Stimulated activated CD4-positive, alpha-beta T cell treated with anti-CD3 and anti-CD28 coated beads, Interleukin-15, amount 100 ng/mL, for 1 hour (primary cell): ENCODE measurements at regions not wholly inside any gene's neighbourhood (a gene's known extent, or its start where the extent isn't known, plus 50 kb on each side); places are given as distances from the start of the nearest gene placed in this dataset.
A peak's percentile ranks its signal among the peaks of the same experiment; 100 is the strongest.

Source experiments
- DNase-seq, 2 donors: peaks; one replicate each; pipeline ENCODE4 v3.0.0-alpha.2; 2020; ENCODE audit warnings: low read depth in 1 of 2, low spot score in 1 of 2

DNA sequence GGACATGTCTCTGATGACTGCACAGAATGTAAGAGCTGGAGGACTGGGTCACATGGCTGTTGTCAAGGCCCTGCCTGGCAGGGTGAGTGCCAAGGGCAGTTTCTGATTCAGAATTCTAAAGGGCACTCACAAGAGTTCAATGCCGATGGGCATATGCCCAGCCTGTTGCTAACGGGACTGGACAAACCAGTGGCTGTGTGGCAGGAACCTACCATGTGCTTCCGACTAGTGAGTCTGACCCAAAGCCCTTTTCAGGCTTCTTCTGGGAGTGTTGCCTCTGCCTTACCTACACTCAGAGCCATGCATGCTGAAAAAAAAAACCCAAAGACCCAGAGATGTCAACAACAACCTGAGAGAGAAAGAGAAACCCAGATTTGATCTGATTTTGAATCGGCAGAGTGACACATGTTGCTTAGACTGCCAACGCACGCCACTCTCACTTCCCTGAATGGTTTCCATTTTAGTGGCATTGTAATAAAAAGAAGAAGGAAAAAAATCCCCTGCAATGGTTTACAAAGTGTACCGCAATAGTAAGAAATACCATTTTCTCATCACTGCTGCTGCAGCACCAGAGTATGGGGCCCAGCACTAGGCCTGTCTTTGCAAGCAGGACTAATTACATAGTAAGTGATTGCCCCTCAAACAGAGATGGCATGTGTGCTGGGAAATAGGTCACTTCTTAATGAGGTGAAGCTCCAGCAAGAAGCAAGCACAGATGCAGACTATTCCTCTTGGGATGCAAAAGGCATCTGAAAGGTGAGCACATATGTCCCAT is 194.3 kb downstream of the PALM2AKAP2 start:
- peak in 1 of 2 donors; percentile 7 for DNase-seq

DNA sequence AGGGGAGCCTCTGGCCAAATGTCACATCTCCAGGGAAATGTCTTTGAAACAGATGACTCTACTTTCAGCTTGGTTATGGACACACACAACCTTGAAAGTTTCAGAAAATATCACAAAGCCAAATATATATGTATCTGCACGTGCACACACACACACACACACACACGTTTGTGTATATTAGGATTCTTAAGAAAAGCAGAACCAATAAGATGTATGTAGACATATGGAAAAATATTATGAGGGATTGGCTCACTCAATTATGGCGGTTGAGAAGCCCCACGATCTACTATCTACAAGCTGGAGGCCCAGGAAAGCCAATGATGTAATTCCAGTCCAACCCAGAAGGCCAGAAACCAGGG is 194.9 kb downstream of the PALM2AKAP2 start:
- no peak for DNase-seq

- DNase-seq = no peak
Measured at GRCh38 chr9:109975574-109976295, 195.7 kb downstream of the PALM2AKAP2 start.

- DNase-seq = no peak
Measured at GRCh38 chr9:109976303-109976702, 196.3 kb downstream of the PALM2AKAP2 start.

- no peak for DNase-seq
Measured at GRCh38 chr9:109977521-109977920, 197.5 kb downstream of the PALM2AKAP2 start.

- no peak for DNase-seq
Measured at GRCh38 chr9:109981091-109981490, 201.1 kb downstream of the PALM2AKAP2 start.

GRCh38 chr9:109986521-109986991 is 206.6 kb downstream of the PALM2AKAP2 start:
- DNase-seq = no peak

DNA sequence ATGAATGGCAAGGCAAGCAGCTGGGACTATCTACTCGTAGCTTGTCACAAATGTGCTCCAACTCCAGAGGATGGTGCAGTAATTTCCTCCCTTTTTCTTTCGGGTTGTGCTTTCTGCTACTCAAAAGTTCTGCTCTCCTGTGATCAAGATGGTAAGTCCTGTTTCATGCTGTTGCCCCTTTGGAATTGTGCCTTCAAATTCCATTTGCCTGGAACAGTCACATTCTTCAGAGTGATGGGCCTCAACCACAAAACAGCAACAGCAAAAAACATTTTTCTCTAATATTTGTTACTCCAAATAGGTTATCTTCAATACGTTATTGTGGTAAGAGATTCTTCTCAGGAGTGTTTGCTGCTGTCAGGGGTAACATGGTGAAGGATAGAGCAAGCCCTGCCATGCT is 209.3 kb downstream of the PALM2AKAP2 start:
- no peak for DNase-seq

DNA sequence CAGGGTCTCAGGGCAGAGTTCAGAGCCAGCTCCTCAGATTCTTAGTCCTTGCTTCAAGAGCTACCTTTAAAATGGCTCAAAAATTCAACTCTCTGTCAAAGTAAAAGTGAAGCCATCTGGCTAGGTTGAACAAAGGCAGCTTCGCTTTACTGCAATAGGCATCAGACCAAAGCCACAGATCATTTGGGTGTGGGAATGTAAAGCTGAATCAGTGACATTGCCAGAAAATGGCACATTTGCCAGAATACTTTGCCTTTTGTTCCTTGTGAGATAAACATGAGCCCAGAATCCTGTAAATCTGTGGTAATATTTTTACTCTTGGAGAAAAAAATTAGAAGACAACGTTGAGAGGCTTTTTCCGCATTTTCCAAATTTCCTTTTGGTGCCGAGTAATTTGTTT is 210.5 kb downstream of the PALM2AKAP2 start:
- no peak for DNase-seq

DNA sequence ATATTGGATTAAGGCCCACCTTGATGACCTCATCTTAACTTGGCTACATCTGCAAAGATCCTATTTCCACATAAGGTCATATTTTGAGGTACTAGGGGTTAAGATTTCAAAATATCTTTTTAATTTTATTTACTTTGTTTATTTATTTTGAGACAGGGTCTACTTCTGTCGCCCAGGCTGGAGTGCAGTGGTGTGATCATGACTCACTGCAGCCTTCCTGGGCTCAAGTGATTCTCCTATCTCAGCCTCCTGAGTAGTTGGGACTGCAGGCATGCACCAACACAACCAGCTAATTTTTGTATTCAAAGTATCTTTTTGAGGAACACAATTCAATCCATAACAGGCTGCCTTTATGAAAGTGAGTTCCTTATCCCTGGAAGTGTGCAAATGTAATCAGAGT is 212.3 kb downstream of the PALM2AKAP2 start:
- DNase-seq = no peak

GRCh38 chr9:109993250-109993978 is 213.4 kb downstream of the PALM2AKAP2 start:
- no peak for DNase-seq

- DNase-seq = no peak
Measured at GRCh38 chr9:109994141-109994540, 213.8 kb downstream of the C9orf152 start.

DNA sequence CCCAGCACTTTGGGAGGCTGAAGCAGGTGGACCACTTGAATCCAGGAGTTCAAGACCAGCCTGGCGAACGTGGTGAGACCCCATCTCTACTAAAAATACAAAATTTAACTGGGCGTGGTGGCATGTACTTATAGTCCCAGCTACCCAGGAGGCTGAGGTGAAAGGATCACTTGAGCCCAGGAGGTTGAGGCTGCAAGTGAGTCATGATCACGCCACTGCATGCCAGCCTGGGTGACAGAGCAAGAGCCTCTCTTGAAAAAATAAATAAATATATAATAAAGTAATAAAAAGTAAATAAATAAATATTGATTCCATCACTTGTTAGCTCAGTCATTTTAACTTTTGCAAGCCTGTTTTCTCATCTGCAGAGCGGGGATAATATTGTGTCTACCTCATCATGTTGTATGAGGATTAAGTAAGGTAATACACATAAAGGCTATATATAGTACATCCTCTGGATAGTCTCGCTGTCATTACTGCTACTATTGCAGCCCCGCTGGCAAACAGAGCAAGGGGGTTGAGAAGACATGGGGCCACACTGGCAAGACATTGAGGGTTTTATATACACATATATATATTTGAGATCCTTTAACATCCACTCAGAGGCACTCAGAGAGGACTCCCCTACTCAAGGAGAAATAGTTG is 210.9 kb downstream of the C9orf152 start:
- DNase-seq = no peak

- no peak for DNase-seq
Measured at GRCh38 chr9:109997682-109998081, 210.3 kb downstream of the C9orf152 start.

DNA sequence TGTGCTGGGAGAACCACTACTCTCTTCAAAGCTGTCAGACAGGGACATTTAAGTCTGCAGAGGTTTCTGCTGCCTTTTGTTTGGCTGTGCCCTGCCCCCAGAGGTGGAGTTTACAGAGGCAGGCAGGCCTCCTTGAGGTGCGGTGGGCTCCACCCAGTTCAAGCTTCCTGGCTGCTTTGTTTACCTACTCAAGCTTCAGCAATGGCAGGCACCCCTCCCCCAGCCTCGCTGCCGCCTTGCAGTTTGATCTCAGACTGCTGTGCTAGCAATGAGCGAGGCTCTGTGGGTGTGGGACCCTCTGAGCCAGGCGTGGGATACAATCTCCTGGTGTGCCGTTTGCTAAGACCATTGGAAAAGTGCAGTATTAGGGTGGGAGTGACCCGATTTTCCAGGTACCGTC is 202.4 kb downstream of the C9orf152 start:
- DNase-seq = peak in 1 of 2 donors; percentile 11

DNA sequence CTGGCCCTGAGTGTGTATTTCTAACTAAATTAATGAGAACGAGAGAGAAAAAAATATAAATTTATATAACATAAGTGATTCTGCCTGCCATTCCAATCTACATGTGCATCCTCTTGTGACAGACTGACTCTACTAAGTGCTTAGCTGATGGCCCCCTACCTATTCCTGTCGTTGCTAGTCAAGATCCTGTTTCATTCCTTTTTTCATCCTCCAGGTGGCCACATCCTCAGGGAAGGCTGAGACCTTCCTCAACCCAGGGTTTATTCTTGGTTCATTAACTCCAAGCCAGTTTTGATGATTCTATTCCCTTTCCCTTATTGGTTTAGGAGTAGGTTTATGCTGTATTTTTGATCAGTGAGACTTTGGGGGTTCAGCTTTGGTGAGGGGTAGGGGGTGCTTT is 201.3 kb downstream of the C9orf152 start:
- no peak for DNase-seq

DNA sequence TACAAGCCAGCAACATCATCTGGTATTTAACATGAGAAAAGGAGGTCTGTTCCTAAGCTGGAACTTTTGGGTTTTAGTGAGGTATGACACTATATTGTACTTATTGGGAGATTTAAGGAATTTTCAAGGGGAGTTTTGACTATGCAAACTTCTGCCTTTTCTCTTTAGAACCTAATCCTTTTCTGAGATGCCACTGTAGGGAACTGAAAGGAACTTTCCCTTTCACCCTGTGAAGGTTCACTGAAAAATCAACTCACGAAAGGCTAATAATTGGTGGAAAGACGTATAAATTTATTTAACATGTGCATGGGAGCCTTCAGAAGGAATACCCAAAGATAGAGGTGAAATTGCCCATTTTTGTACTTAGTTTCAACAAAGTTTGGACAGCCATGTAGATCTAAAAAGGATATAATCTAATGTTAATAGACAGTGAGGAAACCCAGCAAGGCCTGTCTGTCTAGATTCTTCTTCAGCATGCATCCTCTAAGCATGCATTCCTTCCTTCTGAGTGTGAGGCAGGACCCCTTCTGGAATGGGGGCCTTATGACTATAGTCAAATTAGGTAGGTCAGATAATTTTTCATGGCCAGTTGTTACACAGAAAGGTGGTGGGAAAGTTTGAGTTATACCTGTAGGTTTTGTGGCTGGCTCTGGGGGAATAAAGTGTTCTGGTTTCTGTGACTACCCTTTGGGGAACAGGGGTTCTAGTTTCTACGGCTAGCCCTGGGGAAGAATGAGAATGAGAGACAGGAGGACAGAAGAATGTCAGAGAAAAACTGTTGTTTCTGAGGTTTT is 200.3 kb downstream of the C9orf152 start:
- DNase-seq = no peak

- no peak for DNase-seq
Measured at GRCh38 chr9:110008663-110009062, 199.3 kb downstream of the C9orf152 start.

- DNase-seq = no peak
Measured at GRCh38 chr9:110011628-110012320, 196.2 kb downstream of the C9orf152 start.

DNA sequence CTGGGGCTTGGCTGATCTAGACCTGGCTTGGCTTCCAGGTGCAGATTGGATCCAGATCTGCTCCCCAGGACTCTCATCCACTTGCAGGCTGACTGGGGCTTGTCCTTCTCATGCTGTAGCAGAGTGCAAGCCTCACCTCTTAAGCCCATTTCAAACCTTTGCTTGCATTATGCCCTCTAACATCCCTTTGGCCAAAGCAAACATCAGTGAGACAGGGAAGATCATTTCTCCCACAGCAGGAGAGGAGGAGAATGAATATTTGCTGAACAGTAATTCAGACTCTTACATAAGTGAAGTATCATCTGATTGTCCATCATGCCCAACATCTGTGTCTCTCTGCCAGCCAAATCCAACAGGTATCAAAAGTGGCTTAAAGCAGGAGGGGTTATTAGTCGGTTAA is 194.9 kb downstream of the C9orf152 start:
- no peak for DNase-seq
